Skeletal muscle cell (primary cell): ENCODE measurements at regions not wholly inside any gene's neighbourhood (a gene's known extent, or its start where the extent isn't known, plus 50 kb on each side); places are given as distances from the start of the nearest gene placed in this dataset.
A peak's percentile ranks its signal among the peaks of the same experiment; 100 is the strongest.

Experiments
- DNase-seq: peaks from one replicate; pipeline ENCODE4 v3.0.0-alpha.2; 2010; ENCODE audit warnings: low read depth
- H3K4me3 ChIP-seq: 2 replicates; pipeline ENCODE4 v1.5.1; 2011; ENCODE audit warnings: low read depth, mild to moderate bottlenecking, control low read depth, low read length, moderate library complexity

- no peak overlapping the region for H3K4me3 ChIP-seq
- no peak for DNase-seq
Observed at GRCh38 chr4:164405774-164406173, 348.2 kb upstream of the SMIM31 start.

GRCh38 chr4:164408831-164409230 lies 345.1 kb upstream of the SMIM31 start:
- no peak overlapping the region for H3K4me3 ChIP-seq
- no peak for DNase-seq

- H3K4me3 ChIP-seq = no peak overlapping the region
- no peak for DNase-seq
Observed at GRCh38 chr4:164410401-164410800, 343.5 kb upstream of the SMIM31 start.

GRCh38 chr4:164412246-164412645 lies 341.7 kb upstream of the SMIM31 start:
- no peak for DNase-seq
- no peak overlapping the region for H3K4me3 ChIP-seq

- no peak for DNase-seq
- H3K4me3 ChIP-seq = no peak overlapping the region
Observed at GRCh38 chr4:164413743-164414142, 340.2 kb upstream of the SMIM31 start.

GRCh38 chr4:164423819-164424218 lies 330.1 kb upstream of the SMIM31 start:
- no peak for DNase-seq
- H3K4me3 ChIP-seq = no peak overlapping the region

- no peak for DNase-seq
- H3K4me3 ChIP-seq = no peak overlapping the region
Observed at GRCh38 chr4:164424846-164425245, 329.1 kb upstream of the SMIM31 start.

- no peak overlapping the region for H3K4me3 ChIP-seq
- no peak for DNase-seq
Observed at GRCh38 chr4:164428561-164428960, 325.4 kb upstream of the SMIM31 start.

- no peak overlapping the region for H3K4me3 ChIP-seq
- DNase-seq = no peak
Observed at GRCh38 chr4:164438321-164438720, 315.6 kb upstream of the SMIM31 start.

- no peak overlapping the region for H3K4me3 ChIP-seq
- no peak for DNase-seq
Observed at GRCh38 chr4:164439037-164439436, 314.9 kb upstream of the SMIM31 start.

GRCh38 chr4:164440199-164440598 lies 313.7 kb upstream of the SMIM31 start:
- peak; percentile 27 for DNase-seq

GRCh38 chr4:164441109-164441508 lies 312.8 kb upstream of the SMIM31 start:
- H3K4me3 ChIP-seq = no peak overlapping the region
- DNase-seq = no peak

More at GRCh38 chr4:164440199-164440598, 313.7 kb upstream of the SMIM31 start:
- H3K4me3 ChIP-seq = no peak overlapping the region

GRCh38 chr4:164442180-164442579 lies 311.8 kb upstream of the SMIM31 start:
- peak; percentile 8 for DNase-seq
- no peak overlapping the region for H3K4me3 ChIP-seq

GRCh38 chr4:164446516-164446915 lies 307.4 kb upstream of the SMIM31 start:
- peak; percentile 12 for DNase-seq
- no peak overlapping the region for H3K4me3 ChIP-seq

- no peak for DNase-seq
Observed at GRCh38 chr4:164461901-164462300, 292.0 kb upstream of the SMIM31 start.

GRCh38 chr4:164462471-164462870 lies 291.5 kb upstream of the SMIM31 start:
- no peak overlapping the region for H3K4me3 ChIP-seq
- no peak for DNase-seq

More at GRCh38 chr4:164461901-164462300, 292.0 kb upstream of the SMIM31 start:
- H3K4me3 ChIP-seq = no peak overlapping the region

- H3K4me3 ChIP-seq = no peak overlapping the region
- no peak for DNase-seq
Observed at GRCh38 chr4:164464313-164464712, 289.6 kb upstream of the SMIM31 start.

GRCh38 chr4:164467493-164467892 lies 286.4 kb upstream of the SMIM31 start:
- DNase-seq = no peak
- no peak overlapping the region for H3K4me3 ChIP-seq

GRCh38 chr4:164481306-164482091 lies 272.4 kb upstream of the SMIM31 start:
- H3K4me3 ChIP-seq = no peak overlapping the region
- DNase-seq = no peak

- no peak for DNase-seq
Observed at GRCh38 chr4:164482092-164482404, 271.9 kb upstream of the SMIM31 start.

GRCh38 chr4:164482758-164483157 lies 271.2 kb upstream of the SMIM31 start:
- no peak for DNase-seq
- H3K4me3 ChIP-seq = no peak overlapping the region

More at GRCh38 chr4:164482092-164482404, 271.9 kb upstream of the SMIM31 start:
- no peak overlapping the region for H3K4me3 ChIP-seq
